CD4-positive, alpha-beta T cell treated with Interleukin-4 for 4 hours (primary cell): ENCODE measurements at regions not wholly inside any gene's neighbourhood (a gene's known extent, or its start where the extent isn't known, plus 50 kb on each side); places are given as distances from the start of the nearest gene placed in this dataset.
"Not testable (repeated sequence)": the region's sequence is repeated elsewhere in the genome, so short reads cannot be mapped to it uniquely, and the experiment has no call there.

Experiments used
- DNase-seq: peaks from one replicate; pipeline ENCODE4 v3.0.0-alpha.2; 2020

DNA sequence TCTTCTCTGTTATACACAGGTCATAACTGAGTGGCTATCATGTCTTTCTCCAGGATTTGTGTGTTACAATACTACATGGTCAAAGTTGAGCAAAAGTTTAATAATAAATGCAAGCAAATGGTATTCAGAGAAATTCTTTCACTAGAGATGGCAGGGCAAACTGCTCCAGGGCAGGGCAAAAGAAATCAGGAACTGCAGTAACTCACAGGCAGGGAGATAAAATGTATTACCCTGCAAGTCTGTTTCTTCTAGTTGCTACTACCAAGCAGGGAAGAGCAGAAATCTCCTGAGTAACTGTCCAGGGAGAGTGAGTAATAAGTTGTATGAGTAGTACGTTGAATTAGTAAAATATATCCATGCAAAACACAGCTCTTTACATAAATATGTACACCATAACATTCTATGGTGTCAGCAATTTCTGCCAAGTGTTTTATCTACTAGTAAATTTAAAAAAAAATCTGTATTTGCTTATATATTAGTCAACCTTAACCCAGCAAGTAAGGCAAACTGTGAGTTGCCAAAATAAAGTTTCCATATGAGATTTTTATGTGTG is 404.1 kb downstream of the ZEB2 start:
- no peak for DNase-seq

DNA sequence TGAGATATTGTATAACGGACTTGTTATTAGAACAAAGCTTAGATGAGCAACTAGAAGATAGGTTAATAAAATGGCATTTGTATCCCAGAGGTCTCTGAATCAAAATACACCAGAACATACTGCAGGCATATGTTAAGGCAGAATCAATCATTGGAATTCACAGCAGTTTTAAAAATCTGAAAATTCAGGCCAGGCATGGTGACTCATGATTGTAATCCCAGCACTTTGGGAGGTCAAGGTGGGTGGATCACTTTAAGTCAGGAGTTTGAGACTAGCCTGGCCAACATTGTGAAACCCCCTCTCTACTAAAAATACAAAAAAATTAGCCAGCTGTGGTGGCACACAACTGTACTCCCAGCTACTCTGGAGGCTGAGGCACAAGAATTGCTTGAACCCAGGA is 405.2 kb downstream of the ZEB2 start:
- no peak for DNase-seq

DNA sequence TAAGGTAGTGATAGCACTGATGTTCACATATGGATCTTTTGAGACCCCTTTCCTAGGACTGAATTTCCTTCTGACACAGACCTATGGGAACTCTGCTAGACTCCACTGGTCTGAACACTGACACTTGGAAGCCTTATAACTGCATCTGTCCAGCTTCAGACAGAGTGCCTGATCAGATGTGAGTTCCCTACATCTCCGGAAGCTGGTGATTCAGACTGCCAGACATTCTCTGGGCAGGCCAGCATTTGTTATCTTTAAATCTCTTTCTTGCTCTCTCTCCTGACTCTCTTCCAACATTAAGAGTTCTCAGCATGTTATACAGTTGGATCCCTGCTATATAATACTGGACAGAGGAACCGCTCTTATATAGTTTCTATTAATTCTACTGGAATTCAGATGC is 408.5 kb downstream of the ZEB2 start:
- DNase-seq = no peak

DNA sequence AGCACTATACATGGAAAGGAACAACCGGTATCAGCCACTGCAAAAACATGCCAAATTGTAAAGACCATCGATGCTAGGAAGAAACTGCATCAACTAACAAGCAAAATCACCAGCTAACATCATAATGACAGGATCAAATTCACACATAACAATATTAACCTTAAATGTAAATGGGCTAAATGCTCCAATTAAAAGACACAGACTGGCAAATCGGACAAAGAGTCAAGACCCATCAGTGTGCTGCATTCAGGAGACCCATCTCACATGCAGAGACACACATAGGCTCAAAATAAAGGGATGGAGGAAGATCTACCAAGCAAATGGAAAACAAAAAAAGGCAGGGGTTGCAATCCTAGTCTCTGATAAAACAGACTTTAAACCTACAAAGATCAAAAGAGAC is 413.8 kb downstream of the ZEB2 start:
- DNase-seq = not testable (repeated sequence)

DNA sequence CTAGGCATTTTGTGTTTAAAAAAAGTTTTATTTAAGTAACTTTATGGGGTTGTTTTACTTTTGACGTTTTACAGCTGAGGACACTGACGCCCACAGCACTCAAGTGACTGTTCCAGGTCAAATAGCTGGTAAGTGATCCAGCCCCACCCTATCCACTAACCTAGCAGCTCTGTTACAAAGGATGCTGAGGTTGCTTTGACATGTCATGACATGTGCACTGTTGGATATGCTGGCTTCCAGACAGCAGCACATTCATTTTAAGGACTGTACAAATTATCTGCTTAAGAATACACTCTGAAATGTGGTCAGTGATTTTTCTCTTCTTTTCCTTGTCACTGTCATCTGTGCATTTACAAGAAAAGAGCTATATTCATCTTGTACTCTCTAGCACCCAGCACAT is 417.5 kb downstream of the ZEB2 start:
- DNase-seq = no peak

DNA sequence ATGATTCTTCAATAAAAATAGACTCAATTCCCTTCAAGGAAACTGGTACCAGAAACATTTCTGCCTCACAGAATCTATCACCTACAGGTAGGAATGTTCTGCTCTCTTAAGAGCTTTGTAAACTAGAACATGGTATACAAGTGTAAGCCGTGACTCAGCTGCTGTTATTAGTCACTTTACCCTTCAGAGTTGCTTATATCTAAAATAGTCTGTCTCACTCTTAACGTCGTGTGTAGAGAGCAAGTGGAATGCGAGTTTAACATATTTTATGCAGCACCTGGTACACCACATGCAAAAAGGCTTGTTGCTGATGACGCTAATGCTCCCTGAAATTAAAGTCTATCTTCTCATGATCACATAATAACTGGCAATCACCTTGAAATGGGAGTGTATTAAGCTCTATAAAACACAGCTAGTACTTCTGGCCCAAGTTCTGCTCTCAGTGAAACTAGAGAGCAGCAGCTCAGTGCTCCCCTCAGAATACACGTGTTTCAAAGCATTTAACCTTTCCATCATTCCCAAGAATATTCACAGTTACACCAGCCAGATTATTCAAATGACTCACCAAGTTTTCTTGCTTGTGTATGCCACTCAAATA is 420.0 kb downstream of the ZEB2 start:
- DNase-seq = no peak

DNA sequence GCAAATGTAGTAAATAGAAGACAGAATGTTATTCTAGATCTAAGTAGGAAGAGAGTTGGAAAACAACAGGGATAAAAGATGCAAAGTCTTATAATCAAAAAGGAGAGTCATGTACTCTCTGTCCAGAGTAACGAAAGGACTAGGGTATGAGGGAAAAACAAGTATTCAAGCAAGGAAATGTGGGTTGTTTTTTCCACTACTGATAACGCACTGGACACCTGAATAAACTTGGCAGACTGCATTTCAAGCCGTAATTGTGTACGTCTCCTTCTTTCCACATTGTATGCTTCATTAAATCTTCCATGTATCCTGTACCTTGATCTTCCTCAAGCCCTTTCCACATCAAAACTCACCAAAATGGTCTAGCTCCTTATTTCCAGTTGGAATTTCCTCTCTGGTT is 420.6 kb downstream of the ZEB2 start:
- DNase-seq = no peak

DNA sequence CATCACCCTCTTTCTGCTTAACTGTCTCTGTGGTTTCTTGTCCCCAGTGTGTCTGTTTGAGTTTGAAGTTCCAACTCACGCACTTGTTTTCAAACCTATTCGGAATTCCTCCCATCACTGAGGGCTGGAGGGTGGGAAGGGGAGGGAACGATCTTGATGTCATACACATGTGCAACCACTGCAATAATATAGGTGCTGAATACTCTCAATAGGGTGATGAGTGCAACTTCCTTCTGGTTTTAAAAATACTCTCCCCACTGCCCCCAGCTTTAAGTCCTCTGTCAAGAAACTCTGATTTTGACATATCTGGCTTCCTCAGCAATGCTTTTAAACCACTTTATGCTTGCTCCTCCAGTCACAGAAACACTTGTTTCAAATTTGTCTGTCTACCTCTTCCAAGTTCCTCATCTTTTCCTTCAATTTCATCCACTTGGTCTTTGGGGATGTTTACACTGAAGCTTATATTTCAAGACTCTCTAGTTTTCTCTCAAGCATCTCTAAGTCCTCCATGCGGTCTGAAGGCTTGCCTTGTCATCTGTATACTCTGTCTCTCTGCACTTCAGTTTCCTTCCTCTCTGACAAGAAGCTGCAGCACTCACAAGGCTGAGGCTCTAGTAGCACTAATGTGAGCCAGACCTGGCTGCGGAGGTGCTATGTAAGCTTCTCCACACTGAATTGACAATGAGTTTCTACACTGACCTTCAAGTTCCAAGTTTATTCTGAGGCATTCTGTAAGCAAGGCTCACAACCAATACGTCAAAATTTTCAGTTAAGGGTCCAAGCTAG is 422.3 kb downstream of the ZEB2 start:
- DNase-seq = no peak

DNA sequence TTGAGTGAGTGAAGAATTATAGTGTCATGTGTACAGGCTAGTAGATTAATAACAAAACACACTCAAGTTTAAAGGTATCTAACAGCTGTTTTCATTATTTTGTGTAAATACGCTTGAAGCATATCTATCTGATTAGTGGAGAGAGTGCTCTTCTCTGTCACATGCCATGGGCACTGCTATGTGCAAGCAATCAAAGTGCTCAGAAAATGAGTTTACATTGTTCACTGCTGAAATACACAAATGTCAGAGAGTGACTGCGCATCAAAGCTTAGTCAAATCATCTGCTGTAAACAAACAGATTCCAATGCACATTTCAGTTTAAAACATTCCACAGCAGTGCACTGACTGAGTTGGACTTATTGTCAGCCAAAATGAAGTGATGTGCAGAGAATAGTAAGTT is 423.4 kb downstream of the ZEB2 start:
- no peak for DNase-seq

DNA sequence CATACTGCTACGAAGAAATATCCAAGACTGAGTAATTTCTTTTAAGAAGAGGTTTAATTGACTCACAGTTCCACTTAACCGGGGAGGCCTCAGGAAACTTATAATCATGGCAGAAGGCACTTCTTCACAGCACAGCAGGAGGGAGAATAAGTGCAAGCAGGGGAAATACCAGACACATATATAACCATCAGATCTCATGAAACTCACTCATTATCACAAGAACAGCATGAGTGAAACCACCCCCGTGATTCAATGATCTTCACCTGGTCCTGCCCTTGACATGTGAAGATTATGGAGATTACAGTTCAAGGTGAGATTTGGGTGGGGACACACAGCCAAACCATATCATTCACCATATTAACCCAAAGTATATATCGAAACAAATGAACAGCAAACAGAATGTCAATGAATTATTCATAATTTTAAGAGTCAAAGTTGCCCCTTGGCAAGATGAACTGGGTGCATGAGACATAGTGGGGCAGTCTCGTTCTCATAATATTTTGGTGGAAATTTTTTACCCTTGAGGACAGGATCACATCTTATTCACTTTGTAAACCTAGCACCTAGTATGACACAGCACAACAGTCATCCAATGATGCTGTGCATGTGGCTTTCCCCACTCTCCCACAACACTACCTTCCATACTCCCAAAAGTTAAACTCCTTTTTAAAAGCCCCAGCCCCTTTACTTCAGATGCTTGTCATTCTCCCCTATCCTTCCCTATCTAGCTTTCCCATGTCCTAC is 425.3 kb downstream of the ZEB2 start:
- DNase-seq = no peak

DNA sequence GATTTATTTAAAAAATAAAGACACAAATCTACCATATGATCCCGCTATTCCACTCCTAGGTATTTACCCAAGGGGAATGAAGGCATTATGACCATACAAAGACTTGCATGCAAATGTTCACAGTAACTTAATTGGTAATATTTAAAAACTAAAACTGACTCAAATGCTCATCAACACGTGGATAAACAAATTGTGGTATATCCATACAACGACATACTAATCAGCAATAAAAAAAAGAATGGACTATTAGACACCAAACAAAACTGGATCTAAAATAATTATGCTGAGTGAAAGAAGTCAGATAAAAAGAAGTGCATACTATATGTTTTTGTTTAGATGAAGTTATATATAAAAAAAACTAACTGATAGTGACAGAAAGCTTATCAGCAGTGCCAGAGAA is 428.3 kb downstream of the ZEB2 start:
- DNase-seq = no peak

DNA sequence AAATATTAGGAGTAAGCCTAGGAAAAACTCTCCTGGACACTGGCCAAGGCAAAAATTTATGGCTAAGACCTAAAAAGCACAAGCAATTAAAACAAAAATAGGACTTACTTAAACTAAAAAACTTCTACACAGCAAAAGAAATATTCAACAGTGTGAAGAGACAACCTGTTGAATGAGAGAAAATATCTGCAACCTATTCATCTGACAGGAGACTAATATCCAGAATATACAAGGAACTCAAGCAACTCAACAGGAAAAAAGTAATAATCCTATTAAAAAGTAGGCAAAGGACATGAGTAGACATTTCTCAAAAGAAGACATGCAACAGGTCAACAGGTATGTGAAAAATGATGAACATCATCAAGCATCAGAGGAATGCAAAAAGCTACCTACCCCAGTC is 431.1 kb downstream of the ZEB2 start:
- no peak for DNase-seq

DNA sequence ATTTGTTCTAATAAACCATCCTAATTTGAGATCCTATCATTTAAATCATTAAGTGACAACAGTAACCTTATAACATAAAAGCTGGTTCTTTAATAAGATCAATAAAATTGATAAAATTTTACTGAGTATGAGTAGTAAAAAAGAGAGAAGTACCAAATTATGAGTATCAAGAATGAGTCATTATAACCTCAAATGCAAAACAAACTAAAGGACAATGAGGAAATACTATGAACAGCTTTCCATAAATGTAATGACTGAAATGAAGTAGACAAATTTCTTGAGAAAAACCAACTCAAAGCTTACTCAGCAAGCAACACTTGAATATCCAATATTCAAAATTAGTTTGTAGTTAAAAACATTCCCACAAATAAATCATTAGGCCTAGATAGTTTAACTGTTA is 433.0 kb downstream of the ZEB2 start:
- no peak for DNase-seq

DNA sequence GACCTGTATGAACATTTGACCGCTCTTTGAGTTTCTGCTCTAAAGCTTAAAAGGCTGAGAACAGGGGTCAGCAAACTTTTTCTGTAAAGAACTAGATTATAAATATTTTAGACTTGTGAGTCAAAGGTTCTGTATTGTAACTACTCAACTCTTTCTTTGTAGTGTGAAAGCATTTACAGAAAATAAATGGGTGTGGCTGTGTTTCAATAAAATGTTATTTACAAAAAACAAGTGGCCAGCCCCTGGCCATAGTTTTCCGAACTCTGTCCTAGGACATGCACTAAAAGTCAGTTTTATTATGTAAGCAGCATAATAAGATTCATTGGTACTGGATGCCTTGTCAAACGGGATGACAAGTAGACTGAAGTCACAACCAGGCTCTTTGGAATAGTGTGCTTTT is 434.9 kb downstream of the ZEB2 start:
- no peak for DNase-seq

DNA sequence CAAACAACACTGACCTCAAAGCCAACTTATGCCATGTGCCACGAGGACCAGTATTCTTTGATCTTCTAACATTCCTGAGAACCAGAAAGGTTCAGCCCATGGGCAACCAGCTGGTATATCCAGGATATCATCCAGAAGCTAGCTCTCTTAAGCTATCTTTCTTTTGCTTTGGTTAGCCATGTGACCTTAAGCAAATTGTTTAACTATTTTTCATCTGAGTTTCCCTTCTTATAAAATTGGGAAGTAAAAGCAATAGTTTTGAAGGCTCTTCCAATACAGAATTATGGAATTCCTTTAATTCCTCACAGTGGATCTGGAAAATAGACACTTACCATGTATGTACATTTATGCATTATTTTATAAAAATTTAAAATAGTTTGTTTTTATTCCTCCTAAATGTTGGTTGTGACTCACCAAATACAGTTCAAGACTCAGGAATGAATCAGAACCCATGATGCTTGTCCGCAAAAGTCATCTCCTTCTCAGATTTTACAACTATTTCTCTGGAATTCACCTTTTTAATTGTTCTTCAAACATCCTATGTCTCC is 435.7 kb downstream of the ZEB2 start:
- no peak for DNase-seq

DNA sequence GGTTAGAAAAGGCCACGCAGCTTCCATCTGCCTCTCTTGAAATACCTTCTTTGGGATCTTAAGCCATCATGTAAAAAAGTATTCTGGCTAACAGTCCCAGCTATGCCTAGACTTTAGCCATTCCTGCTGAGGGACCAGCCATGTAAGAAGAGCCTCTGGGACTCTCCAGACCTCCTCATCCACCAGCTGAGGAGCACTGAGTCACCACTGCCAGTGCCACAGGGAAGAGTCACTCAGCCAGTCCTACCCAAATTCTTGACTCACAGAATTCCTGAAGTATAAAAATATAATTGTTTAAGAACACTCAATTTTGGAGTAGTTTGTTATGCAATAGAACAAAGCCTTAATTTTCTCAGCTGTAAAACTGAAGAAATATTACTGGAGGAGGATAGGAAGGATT is 436.7 kb downstream of the ZEB2 start:
- DNase-seq = no peak

DNA sequence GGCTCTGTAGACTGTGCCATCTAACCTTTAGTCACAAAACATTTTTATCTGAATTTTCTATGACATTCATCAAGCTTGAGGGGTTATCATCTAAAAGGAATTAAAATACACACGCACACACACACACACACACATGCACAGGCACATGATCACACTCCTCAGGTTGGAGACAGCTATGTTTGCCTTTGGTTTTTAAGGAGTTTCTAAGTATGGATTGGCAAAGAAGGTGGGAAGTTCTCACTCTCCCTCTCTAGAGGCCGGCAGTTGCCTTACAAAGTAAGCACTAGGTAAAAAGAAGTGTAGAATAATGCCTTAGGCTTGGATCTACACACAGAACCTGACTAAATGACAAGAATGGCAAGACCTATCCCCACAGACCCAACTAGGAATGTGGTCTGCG is 437.1 kb downstream of the ZEB2 start:
- DNase-seq = no peak

DNA sequence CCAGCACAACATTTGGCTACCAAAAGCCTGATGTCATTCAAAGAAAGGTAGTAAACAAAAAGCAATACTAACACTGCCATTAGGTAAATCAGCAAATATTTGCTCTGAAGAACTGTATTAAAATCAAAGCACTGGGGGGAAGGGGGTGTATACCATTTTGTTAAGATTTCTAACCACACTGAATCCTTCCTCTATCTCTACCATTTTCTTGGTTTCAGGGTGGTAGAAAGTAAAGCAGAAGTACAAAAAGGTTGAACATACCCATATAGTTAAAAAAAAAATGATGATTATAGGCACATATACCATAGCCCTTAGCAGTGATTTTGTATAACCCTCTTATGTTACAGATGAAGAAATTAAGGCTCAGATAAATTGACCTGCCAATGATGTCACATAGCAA is 437.6 kb downstream of the ZEB2 start:
- DNase-seq = no peak

DNA sequence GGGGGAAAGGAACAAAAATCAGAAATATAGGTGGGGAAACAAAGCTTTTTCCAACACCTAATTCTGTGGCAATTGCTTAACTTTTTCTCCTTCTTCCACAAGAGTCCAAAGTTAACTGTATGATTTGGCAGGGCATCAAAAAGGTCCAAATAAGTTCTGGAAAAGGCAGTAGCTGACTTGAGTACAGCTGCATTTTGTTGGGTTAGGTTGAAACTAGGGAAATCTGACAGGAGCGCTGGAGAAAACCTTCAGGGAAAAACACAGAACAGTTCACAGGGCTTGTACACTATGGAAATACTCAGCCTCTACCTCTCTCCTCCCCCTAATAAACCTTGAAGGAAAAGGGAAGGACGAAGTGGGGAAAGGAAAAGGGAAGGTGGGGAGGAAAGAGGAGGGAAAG is 438.6 kb downstream of the ZEB2 start:
- DNase-seq = no peak

DNA sequence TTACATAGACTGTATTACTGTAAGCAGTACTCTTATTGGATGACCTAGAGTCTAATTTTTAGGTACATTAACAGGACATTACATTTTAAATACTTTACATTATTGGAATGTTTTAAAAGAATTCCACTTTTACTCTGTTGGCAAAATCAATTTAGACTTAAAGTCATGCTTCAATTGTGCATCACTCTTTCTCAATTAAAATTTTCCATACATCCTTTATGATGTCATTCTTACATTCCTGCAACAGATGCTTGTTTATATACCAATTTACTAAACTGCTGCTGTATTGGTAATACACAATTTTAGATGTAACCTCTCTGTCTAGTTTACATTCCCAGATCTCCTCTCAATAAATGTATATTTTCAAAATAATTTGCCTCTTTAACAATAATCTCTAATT is 440.1 kb downstream of the ZEB2 start:
- no peak for DNase-seq

DNA sequence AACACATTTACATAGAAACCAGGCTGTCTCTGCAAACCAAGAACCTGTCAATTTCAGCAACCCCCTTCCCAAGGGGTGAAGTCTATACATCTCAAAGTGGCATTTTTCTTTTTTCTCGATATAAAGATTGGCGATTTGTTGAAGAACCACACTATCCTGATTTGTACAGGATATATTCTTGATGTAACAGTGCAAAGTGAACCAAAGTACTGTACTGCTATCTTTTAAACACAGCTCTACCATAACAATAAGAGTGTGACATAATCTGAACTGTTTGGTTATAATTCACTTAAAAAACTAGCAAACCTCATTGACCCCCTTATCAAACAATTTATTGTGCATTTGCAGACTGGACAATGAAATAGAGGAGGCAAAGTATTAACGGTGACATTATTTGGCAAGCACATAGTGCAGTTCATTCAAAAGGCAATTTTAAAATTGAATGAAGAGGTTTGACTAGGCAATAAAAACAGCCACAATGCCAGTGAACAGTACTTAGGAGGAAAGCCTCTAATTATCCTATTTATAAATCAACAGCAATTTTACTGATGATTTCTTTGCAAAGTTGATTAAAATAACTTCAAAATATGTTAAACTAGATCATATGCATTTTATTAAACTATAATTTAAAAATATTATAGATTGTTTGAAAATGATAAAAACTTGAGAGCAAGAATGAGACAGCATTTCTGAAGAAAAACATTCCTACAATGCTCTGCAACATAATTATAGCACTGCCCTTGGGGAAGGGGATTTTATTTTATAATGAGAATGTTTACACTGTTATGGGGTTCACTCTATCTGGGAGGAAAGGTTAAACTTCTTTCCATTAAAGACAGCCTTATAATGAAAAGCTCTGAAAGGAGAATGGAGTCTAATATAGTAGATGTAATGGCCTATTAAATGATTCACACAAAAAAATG is 440.9 kb downstream of the ZEB2 start:
- no peak for DNase-seq

DNA sequence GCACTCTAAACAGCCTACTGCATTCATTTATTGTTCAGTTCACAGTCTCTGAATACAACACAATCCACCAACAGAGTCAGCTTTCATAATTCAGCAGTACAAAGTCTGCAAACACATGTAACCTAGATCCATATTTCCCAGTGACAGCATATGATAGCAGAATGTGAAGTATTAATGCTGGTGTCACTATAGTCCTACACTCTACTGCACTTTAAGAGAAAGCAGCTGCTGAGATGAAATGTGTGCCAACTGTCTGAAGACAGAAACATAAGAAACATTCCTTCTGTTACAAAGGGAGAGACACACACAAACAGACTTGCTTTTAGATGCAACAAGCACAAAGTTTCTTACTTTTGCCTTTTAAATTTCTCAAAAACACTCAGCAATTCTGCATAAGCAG is 441.8 kb downstream of the ZEB2 start:
- no peak for DNase-seq

DNA sequence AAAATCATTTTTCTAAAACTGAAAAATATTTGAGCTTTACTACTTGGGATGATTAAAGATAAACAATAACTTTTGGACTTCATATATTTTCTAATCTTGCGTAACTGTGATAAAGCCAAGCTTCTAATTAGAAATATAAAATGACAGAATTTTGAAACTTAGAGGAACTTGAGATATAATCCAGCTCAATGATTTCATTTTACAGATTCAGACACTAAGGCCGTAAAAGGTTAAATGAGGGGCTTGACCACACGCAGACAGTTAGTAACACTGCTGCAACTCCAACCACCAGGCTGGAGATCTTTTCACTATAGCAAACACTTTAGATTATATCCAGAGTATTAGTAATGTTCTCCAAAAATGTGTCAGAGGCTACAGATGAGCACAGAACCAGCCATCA is 445.5 kb downstream of the ZEB2 start:
- DNase-seq = no peak
